HEK293 (cell line): ENCODE measurements at regions not wholly inside any gene's neighbourhood (a gene's known extent, or its start where the extent isn't known, plus 50 kb on each side); places are given as distances from the start of the nearest gene placed in this dataset.
"Not testable (repeated sequence)": the region's sequence is repeated elsewhere in the genome, so short reads cannot be mapped to it uniquely, and the experiment has no call there.

Source experiments
- CTCF ChIA-PET: fragments of 350-600 bp; formaldehyde crosslinking; extraction: SDS; loops from one replicate; lab custom pipeline; 2021; ENCODE audit warnings: antibody characterized with exemption; lab: Yijun Ruan, JAX
- POLR2A ChIA-PET: fragments of 300-600 bp; formaldehyde crosslinking; extraction: SDS; loops from one replicate; lab custom pipeline; 2020; ENCODE audit warnings: antibody characterized with exemption, inconsistent platforms; lab: Yijun Ruan, JAX
- H3K27ac ChIP-seq: fragments of 200-500 bp; sonication (Bioruptor generic); 2 replicates; pipeline ENCODE4 v1.5.1; 2014; ENCODE audit warnings: low read depth, low read length, control low read depth, inconsistent platforms; ENCODE audit errors: extremely low read depth
- H3K36me3 ChIP-seq, 2 experiments: fragments of 200-500 bp in 1 of 2; sonication (Bioruptor generic) in 1 of 2; 1 replicate in 1 of 2; 2 replicates in 1 of 2; pipeline ENCODE4 v1.5.1; 2014 to 2017; ENCODE audit warnings: inconsistent platforms in 2 of 2, low read length in 2 of 2; ENCODE audit not compliant: control insufficient read depth in 2 of 2, insufficient read depth in 1 of 2
- H3K4me1 ChIP-seq: fragments of 200-500 bp; sonication (Bioruptor generic); 2 replicates; pipeline ENCODE4 v1.5.1; 2014; ENCODE audit warnings: mild to moderate bottlenecking, low read length, inconsistent platforms; ENCODE audit not compliant: control insufficient read depth, insufficient read depth
- H3K4me3 ChIP-seq: 2 replicates; pipeline ENCODE4 v1.5.1; 2011; ENCODE audit warnings: low read depth, mild to moderate bottlenecking, control low read depth, low read length, moderate library complexity
- H3K9me3 ChIP-seq: fragments of 200-500 bp; sonication (Bioruptor generic); 2 replicates; pipeline ENCODE4 v1.5.1; 2014; ENCODE audit warnings: low read depth, low read length, inconsistent platforms; ENCODE audit not compliant: control insufficient read depth, insufficient read depth
- MYNN ChIP-seq: fragments of 450-650 bp; formaldehyde crosslinking; IDR thresholded peaks from 2 replicates; pipeline ENCODE4 v1.5.1; 2016; ENCODE audit warnings: missing biosample characterization, missing genetic modification characterization, borderline replicate concordance
- ZBTB48 ChIP-seq: fragments of 450-650 bp; formaldehyde crosslinking; IDR thresholded peaks from 2 replicates; pipeline ENCODE4 v1.5.1; 2016; ENCODE audit warnings: missing biosample characterization, missing genetic modification characterization
- ZNF138 ChIP-seq: fragments of 450-650 bp; formaldehyde crosslinking; IDR thresholded peaks from 2 replicates; pipeline ENCODE4 v1.5.1; 2016; ENCODE audit warnings: missing biosample characterization, missing genetic modification characterization, borderline replicate concordance
- ZNF16 ChIP-seq: fragments of 450-650 bp; formaldehyde crosslinking; IDR thresholded peaks from 2 replicates; pipeline ENCODE4 v1.5.1; 2016; ENCODE audit warnings: low read depth, missing biosample characterization, missing genetic modification characterization
- ZNF623 ChIP-seq: fragments of 450-650 bp; formaldehyde crosslinking; IDR thresholded peaks from 2 replicates; pipeline ENCODE4 v1.5.1; 2016; ENCODE audit warnings: missing biosample characterization, missing genetic modification characterization
- ZNF670 ChIP-seq: fragments of 450-650 bp; formaldehyde crosslinking; IDR thresholded peaks from 2 replicates; pipeline ENCODE4 v1.5.1; 2016; ENCODE audit warnings: missing biosample characterization, missing genetic modification characterization, low read depth
- ZNF785 ChIP-seq: fragments of 450-650 bp; formaldehyde crosslinking; IDR thresholded peaks from 2 replicates; pipeline ENCODE4 v1.5.1; 2016; ENCODE audit warnings: missing biosample characterization, missing genetic modification characterization
- TF ChIP-seq, protein P1 (sequence below): fragments of 450-650 bp; formaldehyde crosslinking; IDR thresholded peaks from 2 replicates; pipeline ENCODE4 v1.5.1; 2016; ENCODE audit warnings: missing biosample characterization, missing genetic modification characterization
- TF ChIP-seq, protein P2 (sequence below): fragments of 450-650 bp; formaldehyde crosslinking; IDR thresholded peaks from 2 replicates; pipeline ENCODE4 v1.5.1; 2016; ENCODE audit warnings: missing biosample characterization, missing genetic modification characterization
- TF ChIP-seq, protein P3 (sequence below): fragments of 450-650 bp; formaldehyde crosslinking; IDR thresholded peaks from 2 replicates; pipeline ENCODE4 v1.5.1; 2017; ENCODE audit warnings: missing biosample characterization, missing genetic modification characterization
- TF ChIP-seq, protein P4 (sequence below): fragments of 450-650 bp; formaldehyde crosslinking; IDR thresholded peaks from 2 replicates; pipeline ENCODE4 v1.5.1; 2016; ENCODE audit warnings: missing biosample characterization, missing genetic modification characterization
- TF ChIP-seq, protein P5 (sequence below): fragments of 450-650 bp; formaldehyde crosslinking; IDR thresholded peaks from 2 replicates; pipeline ENCODE4 v1.5.1; 2016; ENCODE audit warnings: missing biosample characterization, missing genetic modification characterization, borderline replicate concordance
- TF ChIP-seq, protein P6 (sequence below): fragments of 450-650 bp; formaldehyde crosslinking; IDR thresholded peaks from 2 replicates; pipeline ENCODE4 v1.5.1; 2016; ENCODE audit warnings: missing biosample characterization, missing genetic modification characterization

DNA sequence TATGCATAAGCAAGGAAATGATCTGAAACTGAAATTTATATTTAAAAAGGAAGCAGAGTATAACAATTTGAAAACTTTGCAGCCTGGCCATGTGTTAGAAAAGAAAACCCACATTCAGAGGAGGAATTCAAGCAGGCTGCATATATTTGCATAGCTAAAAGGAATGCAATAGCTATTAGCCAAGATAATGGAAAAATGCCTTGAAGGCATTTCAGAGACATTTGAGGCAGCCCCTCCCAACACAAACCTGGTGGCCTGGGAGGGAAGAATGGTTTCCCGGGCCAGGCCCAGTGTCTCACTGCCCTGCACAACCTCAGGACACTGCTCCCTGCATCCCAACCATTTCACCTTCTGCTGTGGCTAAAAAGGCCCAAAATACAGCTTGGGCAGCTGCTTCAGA is 136.8 kb downstream of the TYW3 start (continued):
- no peak for TF ChIP-seq ZNF785 (tag by site-specific recombination)
- TF ChIP-seq, all 188 proteins: peak for 0

DNA sequence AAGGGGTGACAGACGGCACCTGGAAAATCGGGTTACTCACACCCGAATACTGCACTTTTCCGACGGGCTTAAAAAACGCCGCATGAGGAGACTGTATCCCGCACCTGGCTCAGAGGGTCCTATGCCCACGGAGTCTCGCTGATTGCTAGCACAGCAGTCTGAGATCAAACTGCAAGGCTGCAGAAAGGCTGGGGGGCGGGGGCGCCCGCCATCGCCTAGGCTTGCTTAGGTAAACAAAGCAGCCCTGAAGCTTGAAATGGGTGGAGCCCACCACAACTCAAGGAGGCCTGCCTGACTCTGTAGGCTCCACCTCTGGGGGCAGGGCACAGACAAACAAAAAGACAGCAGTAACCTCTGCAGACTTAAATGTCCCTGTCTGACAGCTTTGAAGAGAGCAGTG is 144.4 kb downstream of the TYW3 start:
- H3K36me3 ChIP-seq, H3K4me3 ChIP-seq, H3K4me1 ChIP-seq, CTCF ChIA-PET, H3K9me3 ChIP-seq, POLR2A ChIA-PET, H3K27ac ChIP-seq: not testable (repeated sequence)

DNA sequence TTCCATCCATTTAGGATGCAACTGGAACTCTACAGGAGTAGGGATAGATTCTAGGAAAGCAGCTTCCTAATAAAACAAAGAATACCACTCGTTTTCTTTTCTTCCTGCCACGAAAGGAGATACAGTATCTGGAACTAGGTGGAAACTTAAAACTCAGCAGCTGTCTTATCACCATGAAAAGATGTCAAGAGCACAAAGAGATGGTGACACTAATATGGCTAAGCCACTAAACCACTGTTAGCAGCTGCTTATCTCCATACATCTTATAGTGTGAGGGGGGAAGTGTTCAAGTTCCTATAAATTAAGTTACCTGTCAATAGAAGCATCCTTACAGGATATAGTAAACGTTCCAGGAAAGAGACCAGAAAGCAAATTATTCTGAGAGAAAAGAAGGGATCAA is 162.5 kb downstream of the TYW3 start:
- no peaks in the 10 kb centered on the region for H3K9me3 ChIP-seq
- TF ChIP-seq, protein P1, sequence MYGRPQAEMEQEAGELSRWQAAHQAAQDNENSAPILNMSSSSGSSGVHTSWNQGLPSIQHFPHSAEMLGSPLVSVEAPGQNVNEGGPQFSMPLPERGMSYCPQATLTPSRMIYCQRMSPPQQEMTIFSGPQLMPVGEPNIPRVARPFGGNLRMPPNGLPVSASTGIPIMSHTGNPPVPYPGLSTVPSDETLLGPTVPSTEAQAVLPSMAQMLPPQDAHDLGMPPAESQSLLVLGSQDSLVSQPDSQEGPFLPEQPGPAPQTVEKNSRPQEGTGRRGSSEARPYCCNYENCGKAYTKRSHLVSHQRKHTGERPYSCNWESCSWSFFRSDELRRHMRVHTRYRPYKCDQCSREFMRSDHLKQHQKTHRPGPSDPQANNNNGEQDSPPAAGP (tag by site-specific recombination), result no peak
- TF ChIP-seq ZNF623 (tag by site-specific recombination), result no peak
- TF ChIP-seq, protein P2, sequence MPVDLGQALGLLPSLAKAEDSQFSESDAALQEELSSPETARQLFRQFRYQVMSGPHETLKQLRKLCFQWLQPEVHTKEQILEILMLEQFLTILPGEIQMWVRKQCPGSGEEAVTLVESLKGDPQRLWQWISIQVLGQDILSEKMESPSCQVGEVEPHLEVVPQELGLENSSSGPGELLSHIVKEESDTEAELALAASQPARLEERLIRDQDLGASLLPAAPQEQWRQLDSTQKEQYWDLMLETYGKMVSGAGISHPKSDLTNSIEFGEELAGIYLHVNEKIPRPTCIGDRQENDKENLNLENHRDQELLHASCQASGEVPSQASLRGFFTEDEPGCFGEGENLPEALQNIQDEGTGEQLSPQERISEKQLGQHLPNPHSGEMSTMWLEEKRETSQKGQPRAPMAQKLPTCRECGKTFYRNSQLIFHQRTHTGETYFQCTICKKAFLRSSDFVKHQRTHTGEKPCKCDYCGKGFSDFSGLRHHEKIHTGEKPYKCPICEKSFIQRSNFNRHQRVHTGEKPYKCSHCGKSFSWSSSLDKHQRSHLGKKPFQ (tag by site-specific recombination), result no peak
- no peak for TF ChIP-seq ZNF16
- TF ChIP-seq ZNF138 (tag by site-specific recombination), result no peak
- TF ChIP-seq, protein P3, sequence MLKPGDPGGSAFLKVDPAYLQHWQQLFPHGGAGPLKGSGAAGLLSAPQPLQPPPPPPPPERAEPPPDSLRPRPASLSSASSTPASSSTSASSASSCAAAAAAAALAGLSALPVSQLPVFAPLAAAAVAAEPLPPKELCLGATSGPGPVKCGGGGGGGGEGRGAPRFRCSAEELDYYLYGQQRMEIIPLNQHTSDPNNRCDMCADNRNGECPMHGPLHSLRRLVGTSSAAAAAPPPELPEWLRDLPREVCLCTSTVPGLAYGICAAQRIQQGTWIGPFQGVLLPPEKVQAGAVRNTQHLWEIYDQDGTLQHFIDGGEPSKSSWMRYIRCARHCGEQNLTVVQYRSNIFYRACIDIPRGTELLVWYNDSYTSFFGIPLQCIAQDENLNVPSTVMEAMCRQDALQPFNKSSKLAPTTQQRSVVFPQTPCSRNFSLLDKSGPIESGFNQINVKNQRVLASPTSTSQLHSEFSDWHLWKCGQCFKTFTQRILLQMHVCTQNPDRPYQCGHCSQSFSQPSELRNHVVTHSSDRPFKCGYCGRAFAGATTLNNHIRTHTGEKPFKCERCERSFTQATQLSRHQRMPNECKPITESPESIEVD, result no peak
- TF ChIP-seq ZNF670, result no peak
- ChIA-PET POLR2A (no interaction called here), CTCF (no interaction called here)
- H3K4me1 ChIP-seq, result no peaks in the 10 kb centered on the region
- H3K36me3 ChIP-seq, result no peaks in the 10 kb centered on the region
- no peak overlapping the region for H3K4me3 ChIP-seq
- no peak overlapping the region for H3K27ac ChIP-seq

DNA sequence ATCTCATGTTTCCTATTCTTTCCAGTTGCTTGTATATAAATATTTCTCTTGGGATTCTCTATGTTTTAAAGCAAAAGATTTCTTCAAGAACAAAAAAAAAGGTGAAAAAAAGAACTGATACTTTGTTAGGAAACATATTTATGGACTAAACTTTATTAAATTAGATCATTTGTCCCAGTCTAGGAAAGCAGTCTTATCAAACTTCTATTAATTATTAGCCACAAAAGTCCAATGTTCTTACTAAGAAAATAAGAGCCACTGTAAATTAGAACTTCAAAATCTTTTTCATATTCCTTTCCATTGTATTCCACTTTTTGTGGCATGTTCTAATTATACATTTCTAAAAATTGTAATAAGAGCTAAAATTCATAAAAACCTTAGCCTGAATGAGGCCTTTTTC is 175.2 kb downstream of the TYW3 start:
- Histone ChIP-seq H3K4me3 (no peak overlapping the region), H3K36me3 (no peaks in the 10 kb centered on the region), H3K9me3 (no peaks in the 10 kb centered on the region), H3K27ac (no peak overlapping the region), H3K4me1 (no peaks in the 10 kb centered on the region)
- POLR2A ChIA-PET, result no interaction called here
- TF ChIP-seq, protein P4, sequence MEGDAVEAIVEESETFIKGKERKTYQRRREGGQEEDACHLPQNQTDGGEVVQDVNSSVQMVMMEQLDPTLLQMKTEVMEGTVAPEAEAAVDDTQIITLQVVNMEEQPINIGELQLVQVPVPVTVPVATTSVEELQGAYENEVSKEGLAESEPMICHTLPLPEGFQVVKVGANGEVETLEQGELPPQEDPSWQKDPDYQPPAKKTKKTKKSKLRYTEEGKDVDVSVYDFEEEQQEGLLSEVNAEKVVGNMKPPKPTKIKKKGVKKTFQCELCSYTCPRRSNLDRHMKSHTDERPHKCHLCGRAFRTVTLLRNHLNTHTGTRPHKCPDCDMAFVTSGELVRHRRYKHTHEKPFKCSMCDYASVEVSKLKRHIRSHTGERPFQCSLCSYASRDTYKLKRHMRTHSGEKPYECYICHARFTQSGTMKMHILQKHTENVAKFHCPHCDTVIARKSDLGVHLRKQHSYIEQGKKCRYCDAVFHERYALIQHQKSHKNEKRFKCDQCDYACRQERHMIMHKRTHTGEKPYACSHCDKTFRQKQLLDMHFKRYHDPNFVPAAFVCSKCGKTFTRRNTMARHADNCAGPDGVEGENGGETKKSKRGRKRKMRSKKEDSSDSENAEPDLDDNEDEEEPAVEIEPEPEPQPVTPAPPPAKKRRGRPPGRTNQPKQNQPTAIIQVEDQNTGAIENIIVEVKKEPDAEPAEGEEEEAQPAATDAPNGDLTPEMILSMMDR (tag by site-specific recombination), result no peak
- TF ChIP-seq, protein P5, sequence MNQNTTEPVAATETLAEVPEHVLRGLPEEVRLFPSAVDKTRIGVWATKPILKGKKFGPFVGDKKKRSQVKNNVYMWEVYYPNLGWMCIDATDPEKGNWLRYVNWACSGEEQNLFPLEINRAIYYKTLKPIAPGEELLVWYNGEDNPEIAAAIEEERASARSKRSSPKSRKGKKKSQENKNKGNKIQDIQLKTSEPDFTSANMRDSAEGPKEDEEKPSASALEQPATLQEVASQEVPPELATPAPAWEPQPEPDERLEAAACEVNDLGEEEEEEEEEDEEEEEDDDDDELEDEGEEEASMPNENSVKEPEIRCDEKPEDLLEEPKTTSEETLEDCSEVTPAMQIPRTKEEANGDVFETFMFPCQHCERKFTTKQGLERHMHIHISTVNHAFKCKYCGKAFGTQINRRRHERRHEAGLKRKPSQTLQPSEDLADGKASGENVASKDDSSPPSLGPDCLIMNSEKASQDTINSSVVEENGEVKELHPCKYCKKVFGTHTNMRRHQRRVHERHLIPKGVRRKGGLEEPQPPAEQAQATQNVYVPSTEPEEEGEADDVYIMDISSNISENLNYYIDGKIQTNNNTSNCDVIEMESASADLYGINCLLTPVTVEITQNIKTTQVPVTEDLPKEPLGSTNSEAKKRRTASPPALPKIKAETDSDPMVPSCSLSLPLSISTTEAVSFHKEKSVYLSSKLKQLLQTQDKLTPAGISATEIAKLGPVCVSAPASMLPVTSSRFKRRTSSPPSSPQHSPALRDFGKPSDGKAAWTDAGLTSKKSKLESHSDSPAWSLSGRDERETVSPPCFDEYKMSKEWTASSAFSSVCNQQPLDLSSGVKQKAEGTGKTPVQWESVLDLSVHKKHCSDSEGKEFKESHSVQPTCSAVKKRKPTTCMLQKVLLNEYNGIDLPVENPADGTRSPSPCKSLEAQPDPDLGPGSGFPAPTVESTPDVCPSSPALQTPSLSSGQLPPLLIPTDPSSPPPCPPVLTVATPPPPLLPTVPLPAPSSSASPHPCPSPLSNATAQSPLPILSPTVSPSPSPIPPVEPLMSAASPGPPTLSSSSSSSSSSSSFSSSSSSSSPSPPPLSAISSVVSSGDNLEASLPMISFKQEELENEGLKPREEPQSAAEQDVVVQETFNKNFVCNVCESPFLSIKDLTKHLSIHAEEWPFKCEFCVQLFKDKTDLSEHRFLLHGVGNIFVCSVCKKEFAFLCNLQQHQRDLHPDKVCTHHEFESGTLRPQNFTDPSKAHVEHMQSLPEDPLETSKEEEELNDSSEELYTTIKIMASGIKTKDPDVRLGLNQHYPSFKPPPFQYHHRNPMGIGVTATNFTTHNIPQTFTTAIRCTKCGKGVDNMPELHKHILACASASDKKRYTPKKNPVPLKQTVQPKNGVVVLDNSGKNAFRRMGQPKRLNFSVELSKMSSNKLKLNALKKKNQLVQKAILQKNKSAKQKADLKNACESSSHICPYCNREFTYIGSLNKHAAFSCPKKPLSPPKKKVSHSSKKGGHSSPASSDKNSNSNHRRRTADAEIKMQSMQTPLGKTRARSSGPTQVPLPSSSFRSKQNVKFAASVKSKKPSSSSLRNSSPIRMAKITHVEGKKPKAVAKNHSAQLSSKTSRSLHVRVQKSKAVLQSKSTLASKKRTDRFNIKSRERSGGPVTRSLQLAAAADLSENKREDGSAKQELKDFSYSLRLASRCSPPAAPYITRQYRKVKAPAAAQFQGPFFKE (tag by site-specific recombination), result no peak
- TF ChIP-seq, protein P6, sequence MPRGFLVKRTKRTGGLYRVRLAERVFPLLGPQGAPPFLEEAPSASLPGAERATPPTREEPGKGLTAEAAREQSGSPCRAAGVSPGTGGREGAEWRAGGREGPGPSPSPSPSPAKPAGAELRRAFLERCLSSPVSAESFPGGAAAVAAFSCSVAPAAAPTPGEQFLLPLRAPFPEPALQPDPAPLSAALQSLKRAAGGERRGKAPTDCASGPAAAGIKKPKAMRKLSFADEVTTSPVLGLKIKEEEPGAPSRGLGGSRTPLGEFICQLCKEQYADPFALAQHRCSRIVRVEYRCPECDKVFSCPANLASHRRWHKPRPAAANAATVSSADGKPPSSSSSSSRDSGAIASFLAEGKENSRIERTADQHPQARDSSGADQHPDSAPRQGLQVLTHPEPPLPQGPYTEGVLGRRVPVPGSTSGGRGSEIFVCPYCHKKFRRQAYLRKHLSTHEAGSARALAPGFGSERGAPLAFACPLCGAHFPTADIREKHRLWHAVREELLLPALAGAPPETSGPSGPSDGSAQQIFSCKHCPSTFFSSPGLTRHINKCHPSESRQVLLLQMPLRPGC (tag by site-specific recombination), result no peak
- TF ChIP-seq MYNN (tag by site-specific recombination) (no peak), ZBTB48 (tag by site-specific recombination) (no peak)
- CTCF ChIA-PET, result no interaction called here
